ENCODE measurements at regions not wholly inside any gene's neighbourhood (a gene's known extent, or its start where the extent isn't known, plus 50 kb on each side); places are given as distances from the start of the nearest gene placed in this dataset.

DNA sequence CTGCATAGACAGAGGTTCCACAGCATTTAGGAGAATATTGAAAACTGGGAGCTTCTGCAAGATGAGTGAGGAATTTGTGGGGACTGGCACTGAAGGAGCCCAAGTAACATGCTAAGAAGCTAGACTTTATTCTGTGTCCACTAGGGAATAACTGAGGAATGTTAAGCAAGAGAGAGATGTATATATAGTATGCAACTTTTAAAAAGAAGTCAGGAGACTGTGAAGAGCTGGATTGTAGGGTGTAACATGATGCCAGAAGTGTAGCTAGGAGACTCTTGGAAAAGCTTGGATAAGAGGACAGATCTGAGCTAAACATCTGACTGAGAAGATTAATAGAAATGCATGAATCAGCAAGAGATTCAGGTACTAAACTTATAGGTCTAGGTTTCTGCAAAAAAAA, 270.6 kb upstream of the MMADHC start:
- no peak for TF ChIP-seq EZH2 (IDR thresholded peaks at IDR 0.05; ENCODE audit: insufficient read depth, poor library complexity, severe bottlenecking)
- no peak for TF ChIP-seq EZH2phosphoT487 (IDR thresholded peaks at IDR 0.05; ENCODE audit: insufficient read depth, low read depth)
